SJCRH30 (cell line): ENCODE measurements at regions not wholly inside any gene's neighbourhood (a gene's known extent, or its start where the extent isn't known, plus 50 kb on each side); places are given as distances from the start of the nearest gene placed in this dataset.
"Not testable (repeated sequence)": the region's sequence is repeated elsewhere in the genome, so short reads cannot be mapped to it uniquely, and the experiment has no call there.

ENCODE experiments used
- DNase-seq, 2 experiments: peaks; one replicate each; pipeline ENCODE4 v3.0.0-alpha.2; 2015 to 2020
- H3K27ac ChIP-seq: fragments of 250-450 bp; sonication (Bioruptor Pico); 2 replicates; pipeline ENCODE4 v1.5.1; 2020; ENCODE audit warnings: mild to moderate bottlenecking, moderate library complexity
- H3K27me3 ChIP-seq: fragments of 250-450 bp; sonication (Bioruptor Pico); 2 replicates; pipeline ENCODE4 v1.5.1; 2020; ENCODE audit warnings: mild to moderate bottlenecking, moderate library complexity
- H3K36me3 ChIP-seq: fragments of 250-450 bp; sonication (Bioruptor Pico); 2 replicates; pipeline ENCODE4 v1.5.1; 2020; ENCODE audit warnings: mild to moderate bottlenecking, moderate library complexity
- H3K4me1 ChIP-seq: fragments of 250-450 bp; sonication (Bioruptor Pico); 2 replicates; pipeline ENCODE4 v1.5.1; 2020; ENCODE audit warnings: mild to moderate bottlenecking, moderate library complexity
- H3K4me3 ChIP-seq: fragments of 250-450 bp; sonication (Bioruptor Pico); 2 replicates; pipeline ENCODE4 v1.5.1; 2020; ENCODE audit warnings: mild to moderate bottlenecking, moderate library complexity
- H3K9me3 ChIP-seq: fragments of 250-450 bp; sonication (Bioruptor Pico); replicated peaks from 2 replicates; pipeline ENCODE4 v1.5.1; 2020; ENCODE audit warnings: mild to moderate bottlenecking, moderate library complexity

- Histone ChIP-seq H3K27me3 (no peaks in the 10 kb centered on the region), H3K9me3 (no peaks in the 10 kb centered on the region), H3K4me3 (no peak overlapping the region), H3K4me1 (peaks cover 37% of the 10 kb centered on the region), H3K36me3 (no peaks in the 10 kb centered on the region), H3K27ac (no peak overlapping the region)
- no peak for DNase-seq
These were observed 135.9 kb downstream of the C12orf75 start for GRCh38 chr12:105466231-105466900.

GRCh38 chr12:105466901-105467598 is 136.6 kb downstream of the C12orf75 start:
- Histone ChIP-seq H3K4me1 (peaks cover 34% of the 10 kb centered on the region), H3K4me3 (no peak overlapping the region), H3K27me3 (no peaks in the 10 kb centered on the region), H3K36me3 (no peaks in the 10 kb centered on the region), H3K9me3 (no peaks in the 10 kb centered on the region), H3K27ac (no peak overlapping the region)
- no peak for DNase-seq

- no peak overlapping the region for H3K4me3 ChIP-seq
- no peaks in the 10 kb centered on the region for H3K9me3 ChIP-seq
- no peak for DNase-seq
- no peaks in the 10 kb centered on the region for H3K27me3 ChIP-seq
- peaks cover 28% of the 10 kb centered on the region for H3K4me1 ChIP-seq
- H3K36me3 ChIP-seq = no peaks in the 10 kb centered on the region
- H3K27ac ChIP-seq = no peak overlapping the region
These were observed 137.3 kb downstream of the C12orf75 start for GRCh38 chr12:105467710-105468366.

- H3K36me3 ChIP-seq = no peaks in the 10 kb centered on the region
- no peak for DNase-seq
- no peaks in the 10 kb centered on the region for H3K9me3 ChIP-seq
- H3K27ac ChIP-seq = no peak overlapping the region
- peaks cover 22% of the 10 kb centered on the region for H3K4me1 ChIP-seq
- H3K4me3 ChIP-seq = no peak overlapping the region
- H3K27me3 ChIP-seq = no peaks in the 10 kb centered on the region
These were observed 138.0 kb downstream of the C12orf75 start for GRCh38 chr12:105468464-105468863.

GRCh38 chr12:105469211-105469610 is 138.7 kb downstream of the C12orf75 start:
- no peaks in the 10 kb centered on the region for H3K36me3 ChIP-seq
- no peak for DNase-seq
- no peak overlapping the region for H3K27ac ChIP-seq
- no peaks in the 10 kb centered on the region for H3K9me3 ChIP-seq
- H3K4me3 ChIP-seq = no peak overlapping the region
- H3K4me1 ChIP-seq = peaks cover 20% of the 10 kb centered on the region
- no peaks in the 10 kb centered on the region for H3K27me3 ChIP-seq

- Histone ChIP-seq H3K27me3 (no peaks in the 10 kb centered on the region), H3K36me3 (no peaks in the 10 kb centered on the region), H3K4me1 (peaks cover 18% of the 10 kb centered on the region), H3K27ac (no peak overlapping the region), H3K9me3 (no peaks in the 10 kb centered on the region), H3K4me3 (no peak overlapping the region)
- no peak for DNase-seq
These were observed 139.2 kb downstream of the C12orf75 start for GRCh38 chr12:105469701-105470100.

GRCh38 chr12:105470102-105470501 is 139.6 kb downstream of the C12orf75 start:
- H3K36me3 ChIP-seq = no peaks in the 10 kb centered on the region
- peaks cover 14% of the 10 kb centered on the region for H3K4me1 ChIP-seq
- H3K4me3 ChIP-seq = no peak overlapping the region
- no peaks in the 10 kb centered on the region for H3K27me3 ChIP-seq
- no peak overlapping the region for H3K27ac ChIP-seq
- H3K9me3 ChIP-seq = no peaks in the 10 kb centered on the region
- no peak for DNase-seq

GRCh38 chr12:105470601-105471000 is 140.1 kb downstream of the C12orf75 start:
- Histone ChIP-seq H3K27ac (no peak overlapping the region), H3K9me3 (no peaks in the 10 kb centered on the region)

GRCh38 chr12:105474672-105475071 is 144.2 kb downstream of the C12orf75 start:
- Histone ChIP-seq H3K4me1 (0 out of 2 replicates have a peak, but pooled peaks cover 4% of the 10 kb centered on the region), H3K27me3 (no peaks in the 10 kb centered on the region), H3K36me3 (no peaks in the 10 kb centered on the region), H3K27ac (no peak overlapping the region), H3K4me3 (no peak overlapping the region), H3K9me3 (no peaks in the 10 kb centered on the region)
- no peak for DNase-seq

More at GRCh38 chr12:105470601-105471000, 140.1 kb downstream of the C12orf75 start:
- Histone ChIP-seq H3K4me3 (no peak overlapping the region), H3K27me3 (no peaks in the 10 kb centered on the region), H3K36me3 (no peaks in the 10 kb centered on the region), H3K4me1 (peaks cover 9% of the 10 kb centered on the region; the same call in 1 of the 2 replicates)
- no peak for DNase-seq

- no peak overlapping the region for H3K27ac ChIP-seq
- no peak for DNase-seq
These were observed 146.1 kb downstream of the C12orf75 start for GRCh38 chr12:105476616-105477015.

GRCh38 chr12:105477873-105478272 is 147.4 kb downstream of the C12orf75 start:
- no peak for DNase-seq
- Histone ChIP-seq H3K4me3 (no peak overlapping the region), H3K27me3 (no peaks in the 10 kb centered on the region), H3K4me1 (no peaks in the 10 kb centered on the region), H3K9me3 (no peaks in the 10 kb centered on the region), H3K27ac (no peak overlapping the region), H3K36me3 (no peaks in the 10 kb centered on the region)

More at GRCh38 chr12:105476616-105477015, 146.1 kb downstream of the C12orf75 start:
- Histone ChIP-seq H3K27me3 (no peaks in the 10 kb centered on the region), H3K4me1 (no peaks in the 10 kb centered on the region), H3K36me3 (no peaks in the 10 kb centered on the region), H3K9me3 (no peaks in the 10 kb centered on the region), H3K4me3 (no peak overlapping the region)

GRCh38 chr12:105478788-105479187 is 148.3 kb downstream of the C12orf75 start:
- not testable (repeated sequence) for H3K27ac ChIP-seq, H3K4me1 ChIP-seq, H3K36me3 ChIP-seq, H3K27me3 ChIP-seq, H3K4me3 ChIP-seq, DNase-seq, H3K9me3 ChIP-seq

- no peaks in the 10 kb centered on the region for H3K36me3 ChIP-seq
These were observed 149.2 kb downstream of the C12orf75 start for GRCh38 chr12:105479710-105480109.

GRCh38 chr12:105480162-105480561 is 149.7 kb downstream of the C12orf75 start:
- no peak overlapping the region for H3K4me3 ChIP-seq
- H3K27ac ChIP-seq = no peak overlapping the region
- no peaks in the 10 kb centered on the region for H3K9me3 ChIP-seq
- DNase-seq = no peak
- H3K27me3 ChIP-seq = no peaks in the 10 kb centered on the region
- H3K4me1 ChIP-seq = no peaks in the 10 kb centered on the region
- H3K36me3 ChIP-seq = no peaks in the 10 kb centered on the region

More at GRCh38 chr12:105479710-105480109, 149.2 kb downstream of the C12orf75 start:
- Histone ChIP-seq H3K9me3 (no peaks in the 10 kb centered on the region), H3K4me3 (no peak overlapping the region), H3K4me1 (no peaks in the 10 kb centered on the region), H3K27ac (no peak overlapping the region), H3K27me3 (no peaks in the 10 kb centered on the region)
- no peak for DNase-seq
